Fibroblast of mammary gland (primary cell): ENCODE measurements at regions not wholly inside any gene's neighbourhood (a gene's known extent, or its start where the extent isn't known, plus 50 kb on each side); places are given as distances from the start of the nearest gene placed in this dataset.
A peak's percentile ranks its signal among the peaks of the same experiment; 100 is the strongest.

Source experiments
- DNase-seq: peaks from one replicate; pipeline ENCODE4 v3.0.0-alpha.2; 2010; ENCODE audit warnings: low read depth
- H3K4me3 ChIP-seq: 2 replicates; pipeline ENCODE4 v1.5.1; 2011; ENCODE audit warnings: low read depth, mild to moderate bottlenecking, low read length, moderate library complexity; ENCODE audit not compliant: control insufficient read depth
- TF ChIP-seq, protein P1 (sequence below): conservative IDR thresholded peaks from 2 replicates; pipeline ENCODE4 v1.5.1; 2011; ENCODE audit warnings: low read depth, low read length, inconsistent platforms; ENCODE audit not compliant: control insufficient read depth, insufficient read depth

DNA sequence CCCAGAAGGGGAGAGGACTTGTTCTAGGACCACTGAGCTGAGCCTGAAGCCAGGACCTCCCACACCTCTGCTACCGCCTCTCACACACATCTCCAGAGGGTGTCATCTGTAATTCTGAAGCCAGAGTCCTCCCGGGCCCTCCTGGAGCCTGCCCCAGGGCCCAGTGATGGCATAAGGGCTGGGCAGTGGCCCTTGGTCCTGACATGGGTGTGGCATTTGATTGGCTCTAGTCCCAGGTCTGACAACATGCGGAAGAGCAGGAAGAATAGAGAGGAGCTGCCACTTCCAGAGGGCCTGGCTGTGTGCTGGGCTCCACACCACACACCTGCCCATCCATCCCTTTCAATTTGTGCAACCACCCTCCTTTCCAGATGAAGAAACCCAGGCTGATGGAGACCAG, 144.3 kb upstream of the GSC start:
- H3K4me3 ChIP-seq, result no peak overlapping the region
- TF ChIP-seq, protein P1, sequence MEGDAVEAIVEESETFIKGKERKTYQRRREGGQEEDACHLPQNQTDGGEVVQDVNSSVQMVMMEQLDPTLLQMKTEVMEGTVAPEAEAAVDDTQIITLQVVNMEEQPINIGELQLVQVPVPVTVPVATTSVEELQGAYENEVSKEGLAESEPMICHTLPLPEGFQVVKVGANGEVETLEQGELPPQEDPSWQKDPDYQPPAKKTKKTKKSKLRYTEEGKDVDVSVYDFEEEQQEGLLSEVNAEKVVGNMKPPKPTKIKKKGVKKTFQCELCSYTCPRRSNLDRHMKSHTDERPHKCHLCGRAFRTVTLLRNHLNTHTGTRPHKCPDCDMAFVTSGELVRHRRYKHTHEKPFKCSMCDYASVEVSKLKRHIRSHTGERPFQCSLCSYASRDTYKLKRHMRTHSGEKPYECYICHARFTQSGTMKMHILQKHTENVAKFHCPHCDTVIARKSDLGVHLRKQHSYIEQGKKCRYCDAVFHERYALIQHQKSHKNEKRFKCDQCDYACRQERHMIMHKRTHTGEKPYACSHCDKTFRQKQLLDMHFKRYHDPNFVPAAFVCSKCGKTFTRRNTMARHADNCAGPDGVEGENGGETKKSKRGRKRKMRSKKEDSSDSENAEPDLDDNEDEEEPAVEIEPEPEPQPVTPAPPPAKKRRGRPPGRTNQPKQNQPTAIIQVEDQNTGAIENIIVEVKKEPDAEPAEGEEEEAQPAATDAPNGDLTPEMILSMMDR, result no peak
- DNase-seq, result no peak

DNA sequence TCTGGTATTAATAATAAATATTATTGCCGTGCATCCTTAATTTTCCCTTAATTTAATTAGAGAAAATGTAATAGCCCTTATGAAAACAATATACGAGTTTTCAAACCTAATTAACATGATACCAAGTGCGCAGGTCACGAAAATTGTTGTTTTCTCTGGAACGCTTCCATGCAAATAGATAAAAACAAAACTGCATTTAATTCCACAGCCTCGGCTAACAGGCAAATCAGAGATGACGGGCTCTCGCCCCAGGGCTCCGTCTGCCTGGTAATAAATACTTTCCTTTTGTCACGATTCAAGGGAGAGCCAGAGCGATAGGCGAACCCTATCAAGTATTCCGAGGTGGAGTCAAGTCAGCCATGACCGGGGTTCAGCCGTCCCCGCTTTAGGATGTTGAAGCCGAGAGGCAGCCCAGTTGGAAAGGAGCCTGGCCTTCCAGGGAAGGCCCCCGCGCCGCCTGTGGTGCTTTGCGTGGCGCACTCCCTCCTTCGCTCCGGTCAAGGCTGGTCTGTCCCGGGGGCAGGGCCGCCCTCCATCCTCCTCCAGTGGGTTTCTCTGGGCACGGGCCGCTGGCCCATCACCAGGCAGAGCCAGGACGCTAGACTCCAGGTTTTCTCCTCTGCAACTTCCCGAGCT, 137.8 kb upstream of the GSC start:
- DNase-seq, result no peak

DNA sequence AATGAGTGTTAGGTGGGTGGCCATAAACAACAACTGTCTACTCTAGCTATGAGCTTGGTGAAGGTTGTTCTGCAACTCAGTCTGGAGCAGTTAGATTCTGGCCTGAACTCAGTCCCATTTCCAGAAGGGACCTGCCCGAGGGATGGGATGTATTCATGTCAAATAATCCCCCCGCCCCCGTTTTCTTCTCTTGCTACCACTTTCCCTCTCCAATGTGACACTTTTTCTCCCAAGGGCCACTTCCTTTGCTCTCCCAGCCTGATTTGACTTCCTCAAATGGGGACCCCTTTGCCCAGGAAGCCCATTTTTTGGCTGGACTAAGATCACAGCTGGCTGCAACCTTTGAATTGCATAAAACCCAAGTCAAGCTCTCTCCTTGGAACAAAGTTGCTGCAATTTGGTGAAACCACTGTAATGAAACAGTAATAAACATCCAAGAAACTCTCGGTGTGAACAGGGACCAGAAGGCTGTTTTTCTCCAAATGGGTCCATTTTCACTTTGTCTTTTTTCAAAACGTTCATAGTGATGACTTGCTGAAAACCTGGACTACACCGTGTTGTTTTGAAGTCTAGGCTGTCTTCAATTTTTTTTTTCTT, 137.2 kb upstream of the GSC start:
- DNase-seq, result no peak
- H3K4me3 ChIP-seq, result no peak overlapping the region
- TF ChIP-seq, protein P1, result no peak

More for the DNA sequence above, 137.8 kb upstream of the GSC start:
- TF ChIP-seq, protein P1, result no peak
- H3K4me3 ChIP-seq, result no peak overlapping the region

DNA sequence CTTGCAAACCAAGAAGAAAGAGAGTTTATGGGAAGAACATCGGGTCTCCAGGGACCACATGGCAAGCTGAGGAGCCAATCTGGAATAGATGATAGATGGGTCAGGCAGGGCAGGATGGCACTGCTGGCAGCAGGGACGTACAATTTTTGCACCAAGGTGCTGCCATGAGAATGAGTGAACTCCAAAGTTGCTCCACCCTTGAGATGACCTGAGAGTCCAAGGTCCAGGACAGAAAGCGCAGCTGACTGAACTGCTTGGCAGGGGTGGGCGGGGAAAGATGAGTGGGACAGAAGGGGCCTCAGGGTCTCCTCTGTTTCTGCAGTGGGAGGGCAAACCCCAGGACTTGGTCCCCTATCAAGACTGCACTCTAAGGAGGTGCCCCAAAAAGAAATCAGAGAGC, 136.7 kb upstream of the GSC start:
- no peak for DNase-seq
- TF ChIP-seq, protein P1, result no peak
- H3K4me3 ChIP-seq, result no peak overlapping the region

DNA sequence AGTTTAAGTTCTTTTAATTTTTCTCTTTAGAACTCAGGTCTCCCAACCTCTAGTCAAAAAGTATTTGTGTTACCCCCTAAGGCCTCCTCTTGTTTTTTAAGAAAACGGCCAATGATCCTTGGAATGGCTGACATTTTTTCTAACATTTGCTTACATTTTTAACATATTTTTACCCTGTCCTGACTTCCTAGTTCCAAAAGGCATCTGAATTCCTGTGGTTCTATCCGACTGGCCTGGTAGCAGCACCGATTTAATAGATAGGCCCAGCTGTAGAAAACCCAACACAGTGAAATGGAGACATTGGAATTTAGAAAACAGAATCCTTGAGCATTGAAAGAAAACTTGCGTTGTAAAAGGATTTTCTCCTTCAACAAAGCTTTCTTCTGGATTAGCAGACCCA, 134.7 kb upstream of the GSC start:
- H3K4me3 ChIP-seq, result no peak overlapping the region
- DNase-seq, result peak; percentile 7
- TF ChIP-seq, protein P1, result no peak

DNA sequence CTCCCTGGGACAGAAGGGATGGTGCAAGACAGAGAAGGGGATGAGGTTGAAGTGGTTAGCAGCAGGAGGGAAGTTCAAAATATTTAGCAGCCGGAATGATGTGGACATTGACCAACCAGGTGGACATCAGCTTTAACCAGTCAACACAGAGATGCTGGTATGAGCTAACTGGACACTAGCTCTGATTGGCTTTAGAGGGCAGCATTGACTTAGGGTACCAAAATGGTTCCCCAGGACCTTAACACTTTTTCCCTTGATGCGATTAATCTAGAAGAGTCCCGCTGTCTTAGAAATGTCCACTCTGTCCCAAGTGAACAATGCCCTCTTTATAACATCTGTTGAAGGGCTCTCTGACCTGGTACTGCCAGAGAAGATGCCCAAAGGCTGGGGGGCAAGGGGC, 134.0 kb upstream of the GSC start:
- peak; percentile 11 for DNase-seq
- TF ChIP-seq, protein P1, result peak; percentile 5
- H3K4me3 ChIP-seq, result no peak overlapping the region
